CD14-positive monocyte (primary cell): ENCODE measurements at regions not wholly inside any gene's neighbourhood (a gene's known extent, or its start where the extent isn't known, plus 50 kb on each side); places are given as distances from the start of the nearest gene placed in this dataset.

ENCODE experiments used
- DNase-seq, 3 donors: peaks; one replicate each; pipeline ENCODE4 v3.0.0-alpha.2; 2011 to 2022
- H2AFZ ChIP-seq: 2 replicates; pipeline ENCODE4 v1.6.0; 2012; ENCODE audit warnings: mild to moderate bottlenecking, low read depth, low read length, inconsistent platforms; ENCODE audit not compliant: insufficient read depth, poor library complexity, severe bottlenecking
- H3K27ac ChIP-seq, 2 donors: 1 replicate in 1 of 2; 2 replicates in 1 of 2; pipeline ENCODE4 v1.5.1; 2012 to 2013; ENCODE audit warnings: low read length in 2 of 2, control low read depth in 1 of 2, inconsistent platforms in 1 of 2, low read depth in 1 of 2, mild to moderate bottlenecking in 1 of 2
- H3K27me3 ChIP-seq, 2 donors: one replicate each; pipeline versions ENCODE4 v1.6.0 to v1.6.1; 2011 to 2013; ENCODE audit warnings: low read length in 2 of 2; ENCODE audit not compliant: control insufficient read depth in 2 of 2, insufficient read depth in 2 of 2
- H3K36me3 ChIP-seq, 2 donors: replicated peaks in 1 of 2; 1 replicate in 1 of 2; 2 replicates in 1 of 2; pipeline versions ENCODE4 v1.5.1 to v1.6.1; 2012 to 2013; ENCODE audit warnings: low read length in 2 of 2, control low read depth in 1 of 2, inconsistent platforms in 1 of 2, mild to moderate bottlenecking in 1 of 2; ENCODE audit not compliant: insufficient read depth in 2 of 2, control insufficient read depth in 1 of 2
- H3K4me1 ChIP-seq, 2 donors: 1 replicate in 1 of 2; 2 replicates in 1 of 2; pipeline versions ENCODE4 v1.5.1 to v1.6.1; 2012 to 2013; ENCODE audit warnings: low read length in 2 of 2, control low read depth in 1 of 2, inconsistent platforms in 1 of 2, mild to moderate bottlenecking in 1 of 2, moderate library complexity in 1 of 2; ENCODE audit not compliant: insufficient read depth in 2 of 2, control insufficient read depth in 1 of 2
- H3K4me2 ChIP-seq: replicated peaks from 2 replicates; pipeline ENCODE3; 2012; ENCODE audit warnings: low read length, moderate library complexity, mild to moderate bottlenecking; ENCODE audit not compliant: poor library complexity, severe bottlenecking; ENCODE audit errors: extremely low read depth
- H3K4me3 ChIP-seq, 3 experiments: fragments of 200-600 bp in 1 of 3; sonication (generic) in 1 of 3; replicated peaks in 1 of 3; 1 replicate in 2 of 3; 2 replicates in 1 of 3; pipeline ENCODE4 v1.5.1; 2011 to 2013; ENCODE audit warnings: low read length in 3 of 3, mild to moderate bottlenecking in 3 of 3, control low read depth in 2 of 3, low read depth in 2 of 3, inconsistent platforms in 1 of 3, moderate library complexity in 1 of 3
- H3K79me2 ChIP-seq: 2 replicates; pipeline ENCODE4 v1.6.0; 2012; ENCODE audit warnings: mild to moderate bottlenecking, control low read depth, inconsistent platforms, low read length, moderate library complexity; ENCODE audit not compliant: insufficient read depth
- H3K9ac ChIP-seq: 2 replicates; pipeline ENCODE4 v1.6.0; 2017; ENCODE audit warnings: low read length, mild to moderate bottlenecking; ENCODE audit not compliant: insufficient read depth, poor library complexity, severe bottlenecking
- H3K9me3 ChIP-seq, 2 donors: replicated peaks in 1 of 2; 1 replicate in 1 of 2; 2 replicates in 1 of 2; pipeline versions ENCODE4 v1.5.1 to v1.6.1; 2012 to 2013; ENCODE audit warnings: low read length in 2 of 2, control low read depth in 1 of 2; ENCODE audit not compliant: control insufficient read depth in 1 of 2, insufficient read depth in 1 of 2
- H4K20me1 ChIP-seq: 2 replicates; pipeline ENCODE4 v1.6.0; 2012; ENCODE audit warnings: mild to moderate bottlenecking, low read length, control low read depth, moderate library complexity; ENCODE audit not compliant: insufficient read depth
- H3K27ac Mint-ChIP-seq, 7 donors: one replicate each; pipeline ENCODE4 v1.8.0; 2020; ENCODE audit warnings: mild to moderate bottlenecking in 7 of 7, mixed read lengths in 7 of 7, moderate library complexity in 6 of 7, inconsistent platforms in 2 of 7
- H3K27me3 Mint-ChIP-seq, 3 donors: one replicate each; pipeline ENCODE4 v1.8.0; 2021 to 2022; ENCODE audit warnings: low read depth in 3 of 3, mild to moderate bottlenecking in 3 of 3, mixed read lengths in 3 of 3, moderate library complexity in 3 of 3, inconsistent platforms in 1 of 3
- H3K36me3 Mint-ChIP-seq, 2 donors: one replicate each; pipeline ENCODE4 v1.8.0; 2020; ENCODE audit warnings: mixed read lengths in 2 of 2, inconsistent platforms in 1 of 2, mild to moderate bottlenecking in 1 of 2
- H3K4me1 Mint-ChIP-seq: one replicate; pipeline ENCODE4 v1.8.0; 2020; ENCODE audit warnings: mild to moderate bottlenecking, mixed read lengths
- H3K4me3 Mint-ChIP-seq, 2 donors: one replicate each; pipeline ENCODE4 v1.8.0; 2020; ENCODE audit warnings: mild to moderate bottlenecking in 2 of 2, mixed read lengths in 2 of 2, moderate library complexity in 1 of 2
- H3K9me3 Mint-ChIP-seq, 7 donors: one replicate each; pipeline ENCODE4 v1.8.0; 2020 to 2022; ENCODE audit warnings: mixed read lengths in 7 of 7, mild to moderate bottlenecking in 6 of 7, moderate library complexity in 6 of 7, inconsistent platforms in 2 of 7
- WGBS: methylation state at CpG from one replicate; pipeline ENCODE4 v1.1.5; 2013; ENCODE audit warnings: missing lambda C conversion rate; ENCODE audit not compliant: insufficient coverage; 5-methylcytosine and 5-hydroxymethylcytosine counted together
- intact Hi-C, 2 donors: fragments of 100-400 bp; cut with micrococcal nuclease; formaldehyde crosslinking; loops; one replicate each; pipeline versions ENCODE4 v1.15.0 to v1.15.1; 2023
- TF ChIP-seq, protein P1 (sequence below): fragments of 200-600 bp; IDR thresholded peaks from one replicate; pipeline ENCODE4 v1.8.0; 2022; ENCODE audit warnings: antibody characterized with exemption, mild to moderate bottlenecking

DNA sequence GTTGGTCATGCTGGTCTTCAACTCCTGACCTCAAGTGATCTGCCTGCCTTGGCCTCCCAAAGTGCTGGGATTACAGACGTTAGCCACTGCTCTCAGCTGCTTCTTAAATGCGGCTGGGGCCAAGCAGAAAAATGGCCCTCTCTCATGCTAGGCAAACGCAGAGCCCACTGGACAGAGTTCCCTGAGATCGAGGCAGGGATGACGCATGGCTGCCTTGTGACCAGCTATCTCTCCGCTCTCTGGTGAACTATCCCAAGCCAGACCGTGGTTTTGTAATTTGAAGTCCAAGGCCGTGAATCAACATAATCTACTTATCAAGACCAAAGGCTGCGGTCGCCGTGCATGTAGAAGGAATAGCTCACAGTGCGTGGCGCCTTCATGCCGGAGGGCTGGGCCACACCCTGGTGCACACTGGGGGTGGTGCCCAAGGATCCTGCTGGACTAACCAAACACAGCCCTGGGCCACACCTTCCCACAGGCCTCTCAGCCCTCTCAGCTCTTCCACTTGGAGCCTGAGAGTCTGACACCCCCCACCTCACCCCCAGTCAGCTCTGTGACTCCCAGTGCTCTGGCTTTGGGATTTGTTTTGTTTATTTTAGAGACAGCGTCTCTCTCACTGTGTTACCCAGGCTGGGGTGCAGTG is 88.1 kb upstream of the CUX1 start:
- Mint-ChIP-seq H3K4me1 (peaks cover 68% of the 10 kb centered on the region), H3K4me3 (peak overlapping the region in 1 of 2 donors; percentile 39), H3K27ac (peak overlapping the region; percentile 87 to 96 (median 94)), H3K9me3 (peaks cover 0 to 6% (median 0%) of the 10 kb centered on the region in 7 donors), H3K36me3 (no peaks in the 10 kb centered on the region), H3K27me3 (peaks cover 0 to 2% (median 0%) of the 10 kb centered on the region in 3 donors)
- TF ChIP-seq, protein P1, sequence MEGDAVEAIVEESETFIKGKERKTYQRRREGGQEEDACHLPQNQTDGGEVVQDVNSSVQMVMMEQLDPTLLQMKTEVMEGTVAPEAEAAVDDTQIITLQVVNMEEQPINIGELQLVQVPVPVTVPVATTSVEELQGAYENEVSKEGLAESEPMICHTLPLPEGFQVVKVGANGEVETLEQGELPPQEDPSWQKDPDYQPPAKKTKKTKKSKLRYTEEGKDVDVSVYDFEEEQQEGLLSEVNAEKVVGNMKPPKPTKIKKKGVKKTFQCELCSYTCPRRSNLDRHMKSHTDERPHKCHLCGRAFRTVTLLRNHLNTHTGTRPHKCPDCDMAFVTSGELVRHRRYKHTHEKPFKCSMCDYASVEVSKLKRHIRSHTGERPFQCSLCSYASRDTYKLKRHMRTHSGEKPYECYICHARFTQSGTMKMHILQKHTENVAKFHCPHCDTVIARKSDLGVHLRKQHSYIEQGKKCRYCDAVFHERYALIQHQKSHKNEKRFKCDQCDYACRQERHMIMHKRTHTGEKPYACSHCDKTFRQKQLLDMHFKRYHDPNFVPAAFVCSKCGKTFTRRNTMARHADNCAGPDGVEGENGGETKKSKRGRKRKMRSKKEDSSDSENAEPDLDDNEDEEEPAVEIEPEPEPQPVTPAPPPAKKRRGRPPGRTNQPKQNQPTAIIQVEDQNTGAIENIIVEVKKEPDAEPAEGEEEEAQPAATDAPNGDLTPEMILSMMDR, result no peak
- Histone ChIP-seq H3K9ac (peak overlapping the region; percentile 38), H3K9me3 (no peaks in the 10 kb centered on the region), H3K79me2 (no peaks in the 10 kb centered on the region), H3K4me2 (no peak overlapping the region), H2AFZ (peak overlapping the region; percentile 10), H3K27ac (peak overlapping the region; percentile 81 to 88), H4K20me1 (no peaks in the 10 kb centered on the region), H3K27me3 (no peaks in the 10 kb centered on the region), H3K36me3 (no peaks in the 10 kb centered on the region), H3K4me3 (no peak overlapping the region), H3K4me1 (peaks cover 56 to 63% of the 10 kb centered on the region in 2 donors)
- WGBS, result 80% methylated on average over 13 of the region's 15 CpGs
- intact Hi-C loops, result no loop called here
- peak; percentile 75 to 83 (median 77) for DNase-seq

DNA sequence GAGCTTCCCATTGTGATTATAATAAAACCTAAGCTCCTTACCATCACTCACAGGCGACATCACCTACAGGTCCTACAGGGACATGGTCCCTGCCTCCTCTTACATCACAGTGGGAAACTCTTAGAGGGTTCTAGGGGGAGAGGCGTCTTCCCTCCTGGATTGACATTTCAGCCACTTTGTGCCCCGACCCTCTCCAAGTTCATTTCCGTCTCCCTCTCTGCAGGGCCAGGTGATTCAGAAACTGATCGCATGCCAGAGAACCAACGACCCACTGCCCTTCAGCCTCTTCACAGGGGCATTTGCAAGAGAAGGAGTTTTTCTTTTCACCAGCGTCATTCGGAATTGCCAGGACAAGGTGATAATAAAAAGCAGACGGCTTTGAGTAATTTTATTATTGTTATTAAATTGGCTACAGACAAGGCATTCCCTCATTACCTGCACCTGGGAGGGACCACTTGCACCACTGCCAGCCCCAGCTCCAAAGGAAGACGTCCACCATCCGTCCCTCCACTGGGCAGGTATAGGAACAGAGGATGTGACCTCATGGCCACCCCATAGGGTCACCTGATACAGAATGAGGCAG is 85.8 kb upstream of the CUX1 start:
- no peak overlapping the region for H3K4me3 ChIP-seq
- H3K36me3 ChIP-seq, result no peaks in the 10 kb centered on the region
- peaks cover 0 to 2% (median 0%) of the 10 kb centered on the region in 3 donors for H3K27me3 Mint-ChIP-seq
- peaks cover 0 to 6% (median 3%) of the 10 kb centered on the region in 7 donors for H3K9me3 Mint-ChIP-seq
- TF ChIP-seq, protein P1, result no peak
- peak overlapping the region in 2 of 7 donors; percentile 6 to 72 for H3K27ac Mint-ChIP-seq
- intact Hi-C loops, result no loop called here
- no peak overlapping the region for H3K4me2 ChIP-seq
- H4K20me1 ChIP-seq, result no peaks in the 10 kb centered on the region
- WGBS, result 92% methylated on average over 2 of the region's 11 CpGs
- no peak overlapping the region for H3K4me3 Mint-ChIP-seq
- H3K79me2 ChIP-seq, result no peaks in the 10 kb centered on the region
- no peak overlapping the region for H3K9ac ChIP-seq
- peaks cover 49 to 51% of the 10 kb centered on the region in 2 donors for H3K4me1 ChIP-seq
- no peak overlapping the region for H2AFZ ChIP-seq
- H3K4me1 Mint-ChIP-seq, result peaks cover 61% of the 10 kb centered on the region
- no peak overlapping the region for H3K27ac ChIP-seq
- H3K27me3 ChIP-seq, result no peaks in the 10 kb centered on the region
- DNase-seq, result no peak
- peaks cover 0 to 4% of the 10 kb centered on the region in 2 donors for H3K9me3 ChIP-seq
- H3K36me3 Mint-ChIP-seq, result no peaks in the 10 kb centered on the region
